GM12874 (cell line): ENCODE measurements at regions not wholly inside any gene's neighbourhood (a gene's known extent, or its start where the extent isn't known, plus 50 kb on each side); places are given as distances from the start of the nearest gene placed in this dataset.

ENCODE experiments used
- CTCF ChIP-seq: IDR thresholded peaks from 2 replicates; pipeline ENCODE4 v1.5.1; 2011; ENCODE audit warnings: low read depth, mild to moderate bottlenecking, control low read depth, low read length, moderate library complexity; ENCODE audit not compliant: insufficient read depth

DNA sequence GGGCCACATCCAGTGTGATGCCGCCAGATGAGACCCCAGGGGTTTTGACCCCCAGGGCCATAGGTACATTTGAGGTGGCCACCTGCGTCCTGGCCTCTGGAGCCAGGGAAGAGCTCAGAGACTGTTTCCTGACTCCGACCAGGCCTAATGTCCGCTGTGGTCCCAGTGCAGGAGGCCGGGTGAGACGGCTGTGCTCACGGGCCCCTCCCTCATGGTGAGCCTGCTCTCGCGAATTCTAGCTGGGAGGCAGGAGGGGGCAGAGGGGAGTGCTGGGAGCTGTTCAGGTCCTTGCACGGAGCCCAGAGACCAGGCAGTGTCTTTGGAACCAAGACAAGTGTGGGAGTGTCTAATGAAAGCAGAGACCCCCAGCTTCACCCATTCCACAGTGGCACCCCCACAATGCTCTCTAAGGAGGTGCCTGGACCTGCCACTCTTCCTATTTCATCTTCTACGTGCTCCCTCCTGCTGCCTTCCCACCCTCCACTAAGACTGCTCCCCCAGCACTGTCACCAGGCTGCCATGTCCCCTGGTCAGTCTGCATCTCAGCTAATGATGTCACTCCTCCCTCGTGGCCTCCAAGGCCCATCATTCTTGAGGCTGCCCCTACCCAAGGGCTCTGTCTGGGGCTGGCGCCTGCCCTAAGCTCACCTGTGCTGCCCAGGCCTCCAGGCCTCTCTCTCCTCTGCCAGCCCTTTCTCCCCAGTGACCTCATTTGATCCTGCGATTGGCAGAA, 256.3 kb upstream of the C1orf174 start:
- no peak for TF ChIP-seq CTCF

GRCh38 chr1:4160181-4160580, 260.1 kb upstream of the C1orf174 start:
- TF ChIP-seq CTCF: no peak

DNA sequence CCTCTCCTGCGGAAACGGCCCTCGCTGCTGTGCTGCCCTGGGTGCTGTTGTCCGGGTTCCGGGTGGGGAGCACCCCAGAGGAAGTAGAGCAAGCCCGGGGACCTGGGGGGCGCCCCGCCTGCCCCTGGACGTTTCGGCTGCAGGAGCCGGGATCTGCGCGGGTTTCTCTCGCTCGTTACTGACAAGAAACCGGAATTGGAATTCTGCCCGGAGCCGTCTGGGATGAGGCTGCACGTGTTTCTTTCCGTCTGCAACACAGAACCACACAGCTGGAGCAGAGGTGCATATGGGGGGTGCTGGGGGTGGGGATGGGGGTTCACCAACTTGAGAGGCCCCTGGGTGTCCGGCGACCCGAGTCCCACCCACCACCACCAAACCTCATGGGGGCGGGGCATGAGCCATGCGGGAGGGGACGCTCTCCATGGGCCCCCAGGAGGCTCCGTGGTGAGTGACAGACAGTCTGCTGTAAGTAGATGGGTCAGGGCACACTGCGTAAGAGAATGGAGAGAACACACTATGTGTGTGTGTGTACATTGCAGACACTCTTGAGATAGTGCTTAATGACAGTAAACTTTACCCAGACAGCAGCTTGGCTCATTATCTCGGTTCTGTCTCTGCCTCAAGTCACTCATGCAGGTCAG, 261.4 kb upstream of the C1orf174 start:
- TF ChIP-seq CTCF: no peak

- no peak for TF ChIP-seq CTCF
These were observed 264.9 kb upstream of the C1orf174 start for GRCh38 chr1:4164965-4165364.

- no peak for TF ChIP-seq CTCF
These were observed 265.7 kb upstream of the C1orf174 start for GRCh38 chr1:4165686-4166300.

DNA sequence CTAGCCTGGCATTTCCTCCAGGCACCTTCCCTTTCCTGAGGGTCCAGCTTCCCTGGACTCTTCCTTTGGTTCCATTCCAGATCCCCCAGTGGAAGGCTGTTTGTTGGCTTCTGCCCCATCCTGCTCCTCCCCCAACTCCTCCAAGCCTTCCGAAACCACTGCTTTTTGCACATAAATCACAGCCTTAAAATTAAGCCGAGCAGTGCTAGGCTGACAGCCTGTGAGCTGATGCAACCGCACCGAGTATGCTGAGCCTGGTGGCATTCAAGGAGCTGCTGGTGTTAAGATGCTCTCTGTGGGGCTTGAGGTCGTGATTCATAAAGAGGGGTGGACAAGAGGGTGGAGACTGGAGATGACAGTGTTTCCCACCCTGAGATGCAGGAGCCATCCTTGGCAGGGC, 266.6 kb upstream of the C1orf174 start:
- TF ChIP-seq CTCF: no peak

GRCh38 chr1:4169991-4170390, 269.9 kb upstream of the C1orf174 start:
- TF ChIP-seq CTCF: no peak
